Testis (tissue), 2 donors: ENCODE measurements at regions not wholly inside any gene's neighbourhood (a gene's known extent, or its start where the extent isn't known, plus 50 kb on each side); places are given as distances from the start of the nearest gene placed in this dataset.

Source experiments
- DNase-seq: peaks from one replicate; pipeline ENCODE4 v3.0.0-alpha.2; 2019
- H3K27ac ChIP-seq, 2 donors: fragments of 200-600 bp; sonication (generic); one replicate each; pipeline ENCODE4 v1.5.1; 2019
- H3K27me3 ChIP-seq: fragments of 200-600 bp; sonication (generic); one replicate; pipeline ENCODE4 v1.5.1; 2019
- H3K36me3 ChIP-seq: fragments of 200-600 bp; sonication (generic); one replicate; pipeline ENCODE4 v1.5.1; 2017; ENCODE audit warnings: low read depth; ENCODE audit errors: missing control alignments
- H3K4me1 ChIP-seq: fragments of 200-600 bp; sonication (generic); one replicate; pipeline ENCODE4 v1.5.1; 2019
- H3K4me3 ChIP-seq, 2 donors: fragments of 200-600 bp; sonication (generic); one replicate each; pipeline ENCODE4 v1.5.1; 2017 to 2019
- H3K9me3 ChIP-seq: fragments of 200-600 bp; sonication (generic); one replicate; pipeline ENCODE4 v1.5.1; 2017
- POLR2A ChIP-seq: fragments of 450-650 bp; IDR thresholded peaks from one replicate; pipeline ENCODE4 v1.6.1; 2017; ENCODE audit warnings: antibody characterized with exemption, mild to moderate bottlenecking, moderate library complexity
- WGBS, 2 donors: methylation state at CpG; one replicate each; pipeline ENCODE4 v1.1.5; 2018; 5-methylcytosine and 5-hydroxymethylcytosine counted together
- intact Hi-C: fragments of 100-400 bp; cut with DNase I; formaldehyde crosslinking; loops from one replicate; pipeline ENCODE4 v1.15.1; 2023; ENCODE audit warnings: low total_unique reads
- TF ChIP-seq, protein P1 (sequence below), 3 experiments: fragments of 450-650 bp in 2 of 3; fragments of 200-600 bp in 1 of 3; sonication (generic) in 1 of 3; IDR thresholded peaks; one replicate each; pipeline ENCODE4 v1.5.1; 2016 to 2019; ENCODE audit warnings: antibody characterized with exemption in 3 of 3, mild to moderate bottlenecking in 2 of 3, moderate library complexity in 1 of 3

DNA sequence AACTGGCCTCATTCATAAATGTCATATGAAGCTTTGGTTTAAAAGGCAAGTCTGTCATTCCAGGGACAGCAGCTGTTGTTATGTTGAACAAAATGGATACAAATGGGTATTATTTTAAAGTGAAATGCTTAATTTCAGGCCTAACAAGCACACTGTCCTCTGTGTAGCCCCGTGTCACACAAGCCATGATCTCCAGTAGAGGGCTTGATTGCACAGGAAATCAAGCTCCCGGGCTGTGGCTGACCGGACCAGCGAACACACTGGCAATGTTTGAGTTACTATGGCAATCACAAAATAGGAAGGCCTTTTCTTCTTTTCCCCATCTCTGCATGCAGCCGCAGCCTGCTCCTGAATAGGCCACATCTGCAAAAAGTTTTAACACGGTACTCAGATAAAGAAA, 64.0 kb upstream of the GSX1 start:
- DNase-seq = no peak
- no peaks in the 10 kb centered on the region for H3K27me3 ChIP-seq
- intact Hi-C loops = no loop called here
- 51 to 73% methylated on average over 6 of the region's 6 CpGs for WGBS, 2 donors
- no peaks in the 10 kb centered on the region for H3K4me1 ChIP-seq
- H3K4me3 ChIP-seq = no peak overlapping the region
- no peaks in the 10 kb centered on the region for H3K9me3 ChIP-seq
- TF ChIP-seq, protein P1, sequence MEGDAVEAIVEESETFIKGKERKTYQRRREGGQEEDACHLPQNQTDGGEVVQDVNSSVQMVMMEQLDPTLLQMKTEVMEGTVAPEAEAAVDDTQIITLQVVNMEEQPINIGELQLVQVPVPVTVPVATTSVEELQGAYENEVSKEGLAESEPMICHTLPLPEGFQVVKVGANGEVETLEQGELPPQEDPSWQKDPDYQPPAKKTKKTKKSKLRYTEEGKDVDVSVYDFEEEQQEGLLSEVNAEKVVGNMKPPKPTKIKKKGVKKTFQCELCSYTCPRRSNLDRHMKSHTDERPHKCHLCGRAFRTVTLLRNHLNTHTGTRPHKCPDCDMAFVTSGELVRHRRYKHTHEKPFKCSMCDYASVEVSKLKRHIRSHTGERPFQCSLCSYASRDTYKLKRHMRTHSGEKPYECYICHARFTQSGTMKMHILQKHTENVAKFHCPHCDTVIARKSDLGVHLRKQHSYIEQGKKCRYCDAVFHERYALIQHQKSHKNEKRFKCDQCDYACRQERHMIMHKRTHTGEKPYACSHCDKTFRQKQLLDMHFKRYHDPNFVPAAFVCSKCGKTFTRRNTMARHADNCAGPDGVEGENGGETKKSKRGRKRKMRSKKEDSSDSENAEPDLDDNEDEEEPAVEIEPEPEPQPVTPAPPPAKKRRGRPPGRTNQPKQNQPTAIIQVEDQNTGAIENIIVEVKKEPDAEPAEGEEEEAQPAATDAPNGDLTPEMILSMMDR (IDR thresholded peaks at IDR 0.05) = no peak
- TF ChIP-seq POLR2A = no peak
- H3K36me3 ChIP-seq = no peaks in the 10 kb centered on the region
- H3K27ac ChIP-seq = no peak overlapping the region

GRCh38 chr13:27730191-27730590, 62.1 kb upstream of the GSX1 start:
- no peak for DNase-seq
- Histone ChIP-seq H3K4me3 (no peak overlapping the region), H3K36me3 (no peaks in the 10 kb centered on the region), H3K27me3 (no peaks in the 10 kb centered on the region), H3K27ac (no peak overlapping the region), H3K9me3 (no peaks in the 10 kb centered on the region), H3K4me1 (no peaks in the 10 kb centered on the region)
- WGBS, 2 donors = 78 to 86% methylated on average over 6 of the region's 6 CpGs
- no peak for TF ChIP-seq POLR2A
- TF ChIP-seq, protein P1 (IDR thresholded peaks at IDR 0.05) = no peak
- intact Hi-C loops = no loop called here
